K562 (cell line): ENCODE measurements at regions not wholly inside any gene's neighbourhood (a gene's known extent, or its start where the extent isn't known, plus 50 kb on each side); places are given as distances from the start of the nearest gene placed in this dataset.

Source experiments
- ATAC-seq: fragments of 200-7000 bp; cut with Tn5 transposase; 3 replicates; pipeline ENCODE4 v1.9.1; 2020; ENCODE audit warnings: moderate library complexity
- BruUV-seq: library from RNA; stranded (reverse); fragments of 400-500 nt; replicated peaks from 2 replicates; lab custom pipeline; 2021; lab: Mats Ljungman, UMichigan
- CTCF ChIA-PET: fragments of 300-600 bp; formaldehyde crosslinking; extraction: SDS; loops from one replicate; lab custom pipeline; 2021; ENCODE audit warnings: low intra/inter-chr PET ratio; lab: Yijun Ruan, JAX
- POLR2A ChIA-PET: fragments of 300-600, 350-650 bp; sonication (Branson Sonifier 250); formaldehyde crosslinking; extraction: SDS; loops from one replicate; lab custom pipeline; 2021; ENCODE audit warnings: antibody characterized with exemption, inconsistent platforms; lab: Yijun Ruan, JAX
- DNase-seq, 4 experiments: peaks; one replicate each; pipeline versions ENCODE4 v3.0.0 to v3.0.0-alpha.2; 2011 to 2018; ENCODE audit warnings: low spot score in 3 of 4, mixed read lengths in 3 of 4; ENCODE audit errors: extremely low read depth in 1 of 4
- FAIRE-seq: peaks from 2 replicates; lab custom pipeline; 2011; peaks lifted over from hg19 to GRCh38; lab: Jason Lieb, UNC
- H2AFZ ChIP-seq: 2 replicates; pipeline ENCODE4 v1.6.0; 2011; ENCODE audit warnings: low read depth, low read length, control low read depth, inconsistent platforms
- H3K27ac ChIP-seq: fragments of 200-600 bp; 3 replicates; pipeline ENCODE4 v1.8.0; 2011; ENCODE audit warnings: low read depth, mild to moderate bottlenecking, control low read depth, inconsistent platforms, low read length, moderate library complexity, mixed read lengths; ENCODE audit errors: extremely low read depth
- H3K27me3 ChIP-seq, 2 experiments: fragments of 300-600 bp in 1 of 2; 2 replicates in 1 of 2; 3 replicates in 1 of 2; pipeline versions ENCODE4 v1.6.0 to v1.8.0; 2011; ENCODE audit warnings: inconsistent platforms in 2 of 2, low read length in 2 of 2, mild to moderate bottlenecking in 1 of 2, mixed read lengths in 1 of 2, moderate library complexity in 1 of 2; ENCODE audit not compliant: control insufficient read depth in 2 of 2, insufficient read depth in 2 of 2
- H3K36me3 ChIP-seq: fragments of 300-600 bp; 3 replicates; pipeline ENCODE4 v1.8.0; 2011; ENCODE audit warnings: mild to moderate bottlenecking, low read length, inconsistent platforms; ENCODE audit not compliant: control insufficient read depth, insufficient read depth
- H3K4me1 ChIP-seq, 2 experiments: fragments of 200-600 bp in 1 of 2; replicated peaks in 1 of 2; 2 replicates in 1 of 2; 3 replicates in 1 of 2; pipeline versions ENCODE4 v1.5.1 to v1.8.0; 2011; ENCODE audit warnings: inconsistent platforms in 2 of 2, low read length in 2 of 2, mild to moderate bottlenecking in 1 of 2, mixed read lengths in 1 of 2, moderate library complexity in 1 of 2; ENCODE audit not compliant: control insufficient read depth in 2 of 2, insufficient read depth in 2 of 2
- H3K4me2 ChIP-seq: 2 replicates; pipeline ENCODE4 v1.6.1; 2011; ENCODE audit warnings: low read length, control low read depth, inconsistent platforms, mixed read lengths; ENCODE audit not compliant: insufficient read depth
- H3K4me3 ChIP-seq: fragments of 200-600 bp; sonication (generic), shearing (Covaris generic); 2 replicates; pipeline ENCODE4 v1.5.1; 2016; ENCODE audit warnings: control low read depth, inconsistent platforms
- H3K79me2 ChIP-seq: fragments of 200-600 bp; 3 replicates; pipeline ENCODE4 v1.8.0; 2011; ENCODE audit warnings: low read length, inconsistent platforms; ENCODE audit not compliant: control insufficient read depth, insufficient read depth
- H3K9ac ChIP-seq, 2 experiments: 2 replicates each; pipeline versions ENCODE4 v1.6.0 to v1.6.1; 2011; ENCODE audit warnings: low read depth in 2 of 2, low read length in 2 of 2, control low read depth in 1 of 2, inconsistent platforms in 1 of 2, mild to moderate bottlenecking in 1 of 2, mixed read lengths in 1 of 2; ENCODE audit not compliant: insufficient read depth in 1 of 2
- H3K9me1 ChIP-seq: one replicate; pipeline ENCODE4 v1.6.0; 2011; ENCODE audit warnings: inconsistent platforms, mild to moderate bottlenecking, low read length, moderate library complexity; ENCODE audit not compliant: control insufficient read depth, insufficient read depth
- H3K9me3 ChIP-seq: replicated peaks from 2 replicates; pipeline ENCODE4 v1.5.1; 2011; ENCODE audit warnings: low read depth, low read length, inconsistent platforms; ENCODE audit not compliant: control insufficient read depth, insufficient read depth
- H4K20me1 ChIP-seq: replicated peaks from 2 replicates; pipeline ENCODE4 v1.6.1; 2011; ENCODE audit warnings: low read length, inconsistent platforms, mixed read lengths; ENCODE audit not compliant: control insufficient read depth, insufficient read depth
- CBFA2T3 ChIP-seq: fragments of 450-650 bp; IDR thresholded peaks from 2 replicates; pipeline ENCODE4 v1.6.1; 2017
- CBFB ChIP-seq: sonication (generic); formaldehyde crosslinking; IDR thresholded peaks from 2 replicates; pipeline ENCODE4 v1.4.0; 2020; ENCODE audit warnings: mild to moderate bottlenecking, missing genetic modification reagents
- ESRRA ChIP-seq: fragments of 450-650 bp; IDR thresholded peaks from 2 replicates; pipeline ENCODE4 v1.6.1; 2014; ENCODE audit warnings: low read depth, mild to moderate bottlenecking, moderate library complexity, borderline replicate concordance
- GATAD2A ChIP-seq: fragments of 450-650 bp; IDR thresholded peaks from 2 replicates; pipeline ENCODE4 v1.6.1; 2017
- HES1 ChIP-seq: fragments of 450-650 bp; IDR thresholded peaks from 2 replicates; pipeline ENCODE4 v1.6.1; 2016; ENCODE audit warnings: low read depth, mild to moderate bottlenecking, moderate library complexity
- MCM5 ChIP-seq: fragments of 450-650 bp; IDR thresholded peaks from 2 replicates; pipeline ENCODE4 v1.6.1; 2016; ENCODE audit warnings: low read depth
- MEF2D ChIP-seq: conservative IDR thresholded peaks from 2 replicates; pipeline ENCODE4 v1.6.1; 2016; ENCODE audit warnings: low read depth, missing genetic modification characterization, missing compliant biosample characterization
- MYC ChIP-seq, 2 experiments: fragments of 250-450 bp in 1 of 2; sonication (Bioruptor Pico) in 1 of 2; IDR thresholded peaks; 2 replicates each; pipeline versions ENCODE4 v1.5.1 to v1.6.1; 2012 to 2021; ENCODE audit warnings: low read depth in 2 of 2, borderline replicate concordance in 1 of 2, improper control_type of control experiment in 1 of 2, low read length in 1 of 2, mild to moderate bottlenecking in 1 of 2, moderate library complexity in 1 of 2
- OTX1 ChIP-seq: fragments of 450-650 bp; formaldehyde crosslinking; IDR thresholded peaks from 2 replicates; pipeline ENCODE4 v1.4.0; 2022; ENCODE audit warnings: mild to moderate bottlenecking
- RCOR1 ChIP-seq, 2 experiments: IDR thresholded peaks; 2 replicates each; pipeline ENCODE4 v1.6.1; 2012; ENCODE audit warnings: low read depth in 2 of 2, low read length in 2 of 2, borderline replicate concordance in 1 of 2, improper control_type of control experiment in 1 of 2
- SMARCA4 ChIP-seq: fragments of 450-650 bp; IDR thresholded peaks from 2 replicates; pipeline ENCODE4 v1.6.1; 2016
- TCF3 ChIP-seq: sonication (generic); formaldehyde crosslinking; IDR thresholded peaks from 2 replicates; pipeline ENCODE4 v1.4.0; 2020; ENCODE audit warnings: mild to moderate bottlenecking, missing genetic modification reagents
- TCF7 ChIP-seq: sonication (generic); IDR thresholded peaks from 2 replicates; pipeline ENCODE4 v1.6.1; 2016; ENCODE audit warnings: antibody characterized with exemption, borderline replicate concordance
- TEAD4 ChIP-seq, 2 experiments: sonication (generic) in 1 of 2; formaldehyde crosslinking in 1 of 2; IDR thresholded peaks; 2 replicates each; pipeline versions ENCODE4 v1.6.1 to v1.8.0; 2012 to 2022; ENCODE audit warnings: borderline replicate concordance in 1 of 2, inconsistent platforms in 1 of 2, low read length in 1 of 2, mild to moderate bottlenecking in 1 of 2, missing genetic modification reagents in 1 of 2
- ZNF12 ChIP-seq: sonication (generic); formaldehyde crosslinking; IDR thresholded peaks from 2 replicates; pipeline ENCODE4 v1.4.0; 2020; ENCODE audit warnings: mild to moderate bottlenecking, missing genetic modification reagents
- WGBS: fragments of 100-300 bp; shearing (Covaris generic); methylation state at CpG from one replicate; pipeline ENCODE4 v1.1.6; 2016; ENCODE audit warnings: low coverage, mixed read lengths; ENCODE audit not compliant: insufficient coverage; ENCODE audit errors: missing lambda C conversion rate; 5-methylcytosine and 5-hydroxymethylcytosine counted together
- in situ Hi-C: fragments of 300-500 bp; cut with MboI; formaldehyde crosslinking; loops from 4 replicates; pipeline ENCODE4 v1.15.0; 2018; ENCODE audit warnings: inconsistent platforms, mixed read lengths
- intact Hi-C: fragments of 100-400 bp; cut with micrococcal nuclease; formaldehyde crosslinking; loops from 2 replicates; pipeline ENCODE4 v1.14.2; 2022
- TF ChIP-seq, protein P1 (sequence below), 2 experiments: IDR thresholded peaks; 2 replicates each; pipeline ENCODE4 v1.6.1; 2012; ENCODE audit warnings: improper control_type of control experiment in 2 of 2, low read depth in 2 of 2, low read length in 2 of 2, borderline replicate concordance in 1 of 2
- TF ChIP-seq, protein P2 (sequence below): IDR thresholded peaks from 3 replicates; pipeline ENCODE4 v1.6.1; 2011; ENCODE audit warnings: borderline replicate concordance, mild to moderate bottlenecking, moderate library complexity; ENCODE audit not compliant: insufficient read length; ENCODE audit errors: extremely low read depth

GRCh38 chr14:101442451-101442850, 118.8 kb upstream of the DIO3 start:
- Histone ChIP-seq H3K9me1 (no peaks in the 10 kb centered on the region), H3K4me2 (no peak overlapping the region), H3K9ac (no peak overlapping the region), H3K79me2 (no peaks in the 10 kb centered on the region), H2AFZ (no peak overlapping the region), H4K20me1 (no peaks in the 10 kb centered on the region), H3K36me3 (no peaks in the 10 kb centered on the region), H3K27me3 (peaks cover 10 to 29% of the 10 kb centered on the region in 2 experiments; a peak in 4 of 5 replicates), H3K27ac (no peak overlapping the region), H3K9me3 (no peaks in the 10 kb centered on the region), H3K4me3 (no peak overlapping the region), H3K4me1 (peaks cover 0 to 3% of the 10 kb centered on the region in 2 experiments; a peak in 1 of 5 replicates)
- FAIRE-seq (no peak), ATAC-seq (peak; percentile 68; the same call in 2 of the 3 replicates), DNase-seq (peak in 1 of 4 experiments; percentile 32)
- in situ Hi-C loops: no loop called here
- 3% methylated on average over 17 of the region's 21 CpGs for WGBS
- BruUV-seq: no TSS peak
- ChIA-PET CTCF (no interaction called here), POLR2A (no interaction called here)
- intact Hi-C loops: no loop called here
- TF ChIP-seq, protein P1, sequence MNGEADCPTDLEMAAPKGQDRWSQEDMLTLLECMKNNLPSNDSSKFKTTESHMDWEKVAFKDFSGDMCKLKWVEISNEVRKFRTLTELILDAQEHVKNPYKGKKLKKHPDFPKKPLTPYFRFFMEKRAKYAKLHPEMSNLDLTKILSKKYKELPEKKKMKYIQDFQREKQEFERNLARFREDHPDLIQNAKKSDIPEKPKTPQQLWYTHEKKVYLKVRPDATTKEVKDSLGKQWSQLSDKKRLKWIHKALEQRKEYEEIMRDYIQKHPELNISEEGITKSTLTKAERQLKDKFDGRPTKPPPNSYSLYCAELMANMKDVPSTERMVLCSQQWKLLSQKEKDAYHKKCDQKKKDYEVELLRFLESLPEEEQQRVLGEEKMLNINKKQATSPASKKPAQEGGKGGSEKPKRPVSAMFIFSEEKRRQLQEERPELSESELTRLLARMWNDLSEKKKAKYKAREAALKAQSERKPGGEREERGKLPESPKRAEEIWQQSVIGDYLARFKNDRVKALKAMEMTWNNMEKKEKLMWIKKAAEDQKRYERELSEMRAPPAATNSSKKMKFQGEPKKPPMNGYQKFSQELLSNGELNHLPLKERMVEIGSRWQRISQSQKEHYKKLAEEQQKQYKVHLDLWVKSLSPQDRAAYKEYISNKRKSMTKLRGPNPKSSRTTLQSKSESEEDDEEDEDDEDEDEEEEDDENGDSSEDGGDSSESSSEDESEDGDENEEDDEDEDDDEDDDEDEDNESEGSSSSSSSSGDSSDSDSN (IDR thresholded peaks at IDR 0.05; ENCODE audit: borderline replicate concordance in 1 of 2, low read depth in 2 of 2, low read length in 2 of 2): 0 out of 4 replicates have a peak, but pooled peaks of 1 of the 2 experiments have one; percentile 24
- TF ChIP-seq ZNF12 (CRISPR knock-in tag) (no peak), RCOR1 (IDR thresholded peaks at IDR 0.05; ENCODE audit: borderline replicate concordance in 1 of 2, low read depth in 2 of 2, low read length in 2 of 2) (0 out of 4 replicates have a peak, but pooled peaks of 1 of the 2 experiments have one; percentile 8), TCF7 (peak; percentile 99), HES1 (peak; percentile 94), CBFA2T3 (peak; percentile 29; the same call in 1 of the 2 replicates), MYC (IDR thresholded peaks at IDR 0.05; ENCODE audit: low read depth, low read length) (0 out of 2 replicates have a peak, but pooled peaks have one; percentile 19), MYC (CRISPR knock-in tag; IDR thresholded peaks at IDR 0.05; ENCODE audit: borderline replicate concordance, low read depth) (no peak), ESRRA (peak; percentile 78; the same call in 1 of the 2 replicates), SMARCA4 (no peak), TEAD4 (IDR thresholded peaks at IDR 0.05; ENCODE audit: low read length) (peak; percentile 62; the same call in 1 of the 2 replicates), TEAD4 (CRISPR knock-in tag; IDR thresholded peaks at IDR 0.05; ENCODE audit: borderline replicate concordance) (no peak), MEF2D (tag) (no peak), OTX1 (CRISPR knock-in tag) (no peak), CBFB (0 out of 2 replicates have a peak, but pooled peaks have one; percentile 29), GATAD2A (no peak), MCM5 (no peak), TCF3 (CRISPR knock-in tag) (peak; percentile 39)
- TF ChIP-seq, protein P2, sequence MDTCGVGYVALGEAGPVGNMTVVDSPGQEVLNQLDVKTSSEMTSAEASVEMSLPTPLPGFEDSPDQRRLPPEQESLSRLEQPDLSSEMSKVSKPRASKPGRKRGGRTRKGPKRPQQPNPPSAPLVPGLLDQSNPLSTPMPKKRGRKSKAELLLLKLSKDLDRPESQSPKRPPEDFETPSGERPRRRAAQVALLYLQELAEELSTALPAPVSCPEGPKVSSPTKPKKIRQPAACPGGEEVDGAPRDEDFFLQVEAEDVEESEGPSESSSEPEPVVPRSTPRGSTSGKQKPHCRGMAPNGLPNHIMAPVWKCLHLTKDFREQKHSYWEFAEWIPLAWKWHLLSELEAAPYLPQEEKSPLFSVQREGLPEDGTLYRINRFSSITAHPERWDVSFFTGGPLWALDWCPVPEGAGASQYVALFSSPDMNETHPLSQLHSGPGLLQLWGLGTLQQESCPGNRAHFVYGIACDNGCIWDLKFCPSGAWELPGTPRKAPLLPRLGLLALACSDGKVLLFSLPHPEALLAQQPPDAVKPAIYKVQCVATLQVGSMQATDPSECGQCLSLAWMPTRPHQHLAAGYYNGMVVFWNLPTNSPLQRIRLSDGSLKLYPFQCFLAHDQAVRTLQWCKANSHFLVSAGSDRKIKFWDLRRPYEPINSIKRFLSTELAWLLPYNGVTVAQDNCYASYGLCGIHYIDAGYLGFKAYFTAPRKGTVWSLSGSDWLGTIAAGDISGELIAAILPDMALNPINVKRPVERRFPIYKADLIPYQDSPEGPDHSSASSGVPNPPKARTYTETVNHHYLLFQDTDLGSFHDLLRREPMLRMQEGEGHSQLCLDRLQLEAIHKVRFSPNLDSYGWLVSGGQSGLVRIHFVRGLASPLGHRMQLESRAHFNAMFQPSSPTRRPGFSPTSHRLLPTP: no peak
